Adrenal gland (tissue), 9 donors: ENCODE measurements at regions not wholly inside any gene's neighbourhood (a gene's known extent, or its start where the extent isn't known, plus 50 kb on each side); places are given as distances from the start of the nearest gene placed in this dataset.

Source experiments
- DNase-seq, 7 donors: peaks; one replicate each; pipeline ENCODE4 v3.0.0-alpha.2; 2019 to 2020
- H3K27ac ChIP-seq, 5 donors: fragments of 200-600 bp; sonication (generic) in 4 of 5; 1 replicate in 3 of 5; 2 replicates in 2 of 5; pipeline versions ENCODE4 v1.5.1 to v1.8.0; 2016 to 2020; ENCODE audit warnings: mild to moderate bottlenecking in 1 of 5
- H3K27me3 ChIP-seq: fragments of 200-600 bp; 2 replicates; pipeline ENCODE4 v1.8.0; 2021
- H3K36me3 ChIP-seq, 2 donors: fragments of 200-600 bp; replicated peaks in 1 of 2; 1 replicate in 1 of 2; 2 replicates in 1 of 2; pipeline versions ENCODE4 v1.5.1 to v1.8.0; 2018 to 2022
- H3K4me1 ChIP-seq, 2 donors: fragments of 200-600 bp; replicated peaks in 1 of 2; 1 replicate in 1 of 2; 2 replicates in 1 of 2; pipeline versions ENCODE4 v1.5.1 to v1.8.0; 2018 to 2021
- H3K4me3 ChIP-seq, 4 donors: fragments of 200-600 bp; sonication (generic) in 3 of 4; one replicate each; pipeline ENCODE4 v1.5.1; 2016 to 2018
- H3K9me3 ChIP-seq, 3 donors: fragments of 200-600 bp; sonication (generic) in 1 of 3; replicated peaks in 1 of 3; 1 replicate in 2 of 3; 2 replicates in 1 of 3; pipeline versions ENCODE4 v1.5.1 to v1.8.0; 2016 to 2021
- POLR2A ChIP-seq, 2 donors: fragments of 450-650 bp; IDR thresholded peaks; one replicate each; pipeline ENCODE4 v1.6.1; 2017; ENCODE audit warnings: antibody characterized with exemption in 2 of 2, mild to moderate bottlenecking in 2 of 2, moderate library complexity in 1 of 2
- WGBS, 4 donors: extraction: QIAGEN DNeasy Blood & Tissue Kit in 2 of 4; methylation state at CpG; one replicate each; pipeline versions ENCODE4 v1.1.5 to v1.1.7; 2013 to 2017; 5-methylcytosine and 5-hydroxymethylcytosine counted together
- intact Hi-C, 2 donors: fragments of 100-400 bp; cut with DNase I; formaldehyde crosslinking; loops; one replicate each; pipeline versions ENCODE4 v1.14.1 to v1.15.0; 2022 to 2023
- TF ChIP-seq, protein P1 (sequence below), 6 experiments: fragments of 450-650 bp in 4 of 6; fragments of 200-600 bp in 2 of 6; sonication (generic) in 1 of 6; IDR thresholded peaks; 1 replicate in 5 of 6; 2 replicates in 1 of 6; pipeline versions ENCODE4 v1.5.1 to v1.8.0; 2016 to 2021; ENCODE audit warnings: antibody characterized with exemption in 6 of 6, mild to moderate bottlenecking in 2 of 6, moderate library complexity in 1 of 6
- donor health status: healthy with polysubstance abuse.
- donor health status: Bipolar disorder and iron deficiency.
- donor health status: DM: yes; HTN: yes; CAD: no.
- donor health status: DM: no; HTN: no; CAD: no.
- donor health status: DM: no; HTN: no; CAD: no.

DNA sequence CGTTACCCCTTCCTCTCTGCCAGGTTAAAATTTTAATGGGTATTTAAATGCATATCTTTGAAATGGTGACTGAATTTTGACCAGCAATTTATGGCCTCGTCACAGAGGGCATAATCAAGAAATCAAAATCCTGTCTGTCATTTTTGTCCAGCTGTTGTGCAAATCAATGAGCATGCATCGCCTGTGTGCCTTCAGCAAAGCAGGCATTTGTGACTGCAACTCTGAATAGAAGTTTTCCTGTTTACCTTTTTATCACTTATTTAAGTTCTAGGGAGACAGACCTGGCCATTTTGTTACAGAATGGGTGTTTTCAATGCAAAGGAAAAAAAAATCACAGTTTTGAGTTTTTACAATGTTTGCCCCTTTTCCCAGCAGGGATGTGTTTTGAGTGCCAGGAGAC is 107.4 kb downstream of the PPM1A start:
- no peak overlapping the region for H3K4me3 ChIP-seq
- H3K4me1 ChIP-seq: no peaks in the 10 kb centered on the region
- no peak for TF ChIP-seq POLR2A (IDR thresholded peaks at IDR 0.05)
- TF ChIP-seq, protein P1, sequence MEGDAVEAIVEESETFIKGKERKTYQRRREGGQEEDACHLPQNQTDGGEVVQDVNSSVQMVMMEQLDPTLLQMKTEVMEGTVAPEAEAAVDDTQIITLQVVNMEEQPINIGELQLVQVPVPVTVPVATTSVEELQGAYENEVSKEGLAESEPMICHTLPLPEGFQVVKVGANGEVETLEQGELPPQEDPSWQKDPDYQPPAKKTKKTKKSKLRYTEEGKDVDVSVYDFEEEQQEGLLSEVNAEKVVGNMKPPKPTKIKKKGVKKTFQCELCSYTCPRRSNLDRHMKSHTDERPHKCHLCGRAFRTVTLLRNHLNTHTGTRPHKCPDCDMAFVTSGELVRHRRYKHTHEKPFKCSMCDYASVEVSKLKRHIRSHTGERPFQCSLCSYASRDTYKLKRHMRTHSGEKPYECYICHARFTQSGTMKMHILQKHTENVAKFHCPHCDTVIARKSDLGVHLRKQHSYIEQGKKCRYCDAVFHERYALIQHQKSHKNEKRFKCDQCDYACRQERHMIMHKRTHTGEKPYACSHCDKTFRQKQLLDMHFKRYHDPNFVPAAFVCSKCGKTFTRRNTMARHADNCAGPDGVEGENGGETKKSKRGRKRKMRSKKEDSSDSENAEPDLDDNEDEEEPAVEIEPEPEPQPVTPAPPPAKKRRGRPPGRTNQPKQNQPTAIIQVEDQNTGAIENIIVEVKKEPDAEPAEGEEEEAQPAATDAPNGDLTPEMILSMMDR (IDR thresholded peaks at IDR 0.05): no peak
- no peak for DNase-seq
- H3K9me3 ChIP-seq: no peaks in the 10 kb centered on the region
- intact Hi-C loops: no loop called here
- 70 to 79% (median 76%) methylated on average over 3 of the region's 3 CpGs for WGBS, 4 donors
- no peaks in the 10 kb centered on the region for H3K36me3 ChIP-seq
- H3K27me3 ChIP-seq: no peaks in the 10 kb centered on the region
- H3K27ac ChIP-seq: no peak overlapping the region

DNA sequence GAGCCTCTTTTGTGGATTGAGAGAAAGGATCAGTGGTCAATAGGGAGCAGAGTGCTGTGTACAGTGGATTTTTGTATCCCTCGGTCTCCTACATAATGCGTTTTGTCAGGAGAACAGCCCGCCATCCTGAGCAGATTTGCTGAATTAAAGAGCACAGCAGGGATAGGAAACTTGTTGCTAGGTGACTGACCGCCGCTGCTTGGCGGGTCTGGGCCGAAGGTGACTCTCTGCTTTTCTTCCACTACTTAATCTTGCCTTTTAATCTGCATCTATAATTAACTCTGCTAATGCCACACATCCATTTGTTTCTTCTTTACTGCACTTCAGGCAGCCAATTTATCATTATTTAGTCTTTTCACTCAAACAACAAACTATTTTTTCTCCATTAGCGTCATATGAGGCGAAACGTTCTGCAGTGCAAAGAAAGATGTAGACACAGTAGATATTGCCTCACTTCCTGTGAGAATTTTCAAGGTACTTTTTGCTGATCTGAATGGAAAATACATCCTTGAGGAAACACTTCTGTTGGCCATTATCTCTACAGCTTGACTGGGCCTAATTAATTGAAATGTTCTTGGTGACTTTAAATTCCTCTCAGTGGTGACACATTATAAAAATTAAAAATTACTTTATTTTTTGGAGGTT is 108.0 kb downstream of the PPM1A start:
- TF ChIP-seq, protein P1 (IDR thresholded peaks at IDR 0.05): no peak
- TF ChIP-seq POLR2A (IDR thresholded peaks at IDR 0.05): no peak
- intact Hi-C loops: no loop called here
- WGBS, 4 donors: 64 to 77% (median 70%) methylated on average over 10 of the region's 10 CpGs
- H3K4me1 ChIP-seq: no peaks in the 10 kb centered on the region
- no peak overlapping the region for H3K27ac ChIP-seq
- peak in 1 of 7 donors; percentile 79 for DNase-seq
- H3K4me3 ChIP-seq: no peak overlapping the region
- no peaks in the 10 kb centered on the region for H3K9me3 ChIP-seq
- H3K36me3 ChIP-seq: no peaks in the 10 kb centered on the region
- H3K27me3 ChIP-seq: no peaks in the 10 kb centered on the region

DNA sequence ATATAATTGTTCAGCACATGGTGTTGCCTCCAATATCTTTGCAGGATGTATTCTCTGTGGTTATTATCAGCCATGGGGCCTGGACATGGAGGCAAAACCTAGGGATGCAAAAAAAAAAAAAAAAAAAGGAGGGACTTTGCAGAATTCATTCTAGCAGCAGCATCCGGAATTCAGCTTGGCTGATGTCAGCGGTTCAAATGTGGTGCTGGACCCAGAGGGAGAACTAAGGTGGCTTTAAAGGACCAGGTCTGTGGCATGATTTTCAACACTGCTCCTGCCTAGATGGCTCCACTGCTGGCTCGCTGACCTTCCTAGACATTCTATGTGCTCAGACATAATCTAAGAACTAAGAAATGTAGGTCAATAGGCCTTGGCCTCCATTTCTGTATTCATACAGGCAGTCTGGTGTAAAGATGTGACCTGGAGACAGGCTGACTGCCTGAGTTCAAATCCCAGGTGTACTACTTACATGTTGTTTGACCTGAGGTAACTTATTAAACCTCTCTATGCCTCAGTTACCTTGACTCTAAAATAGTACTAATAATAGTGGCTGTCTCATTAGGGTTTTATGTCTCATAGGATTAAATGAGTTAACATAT is 108.6 kb downstream of the PPM1A start:
- Histone ChIP-seq H3K27me3 (no peaks in the 10 kb centered on the region), H3K27ac (no peak overlapping the region), H3K36me3 (no peaks in the 10 kb centered on the region), H3K4me1 (no peaks in the 10 kb centered on the region), H3K4me3 (no peak overlapping the region), H3K9me3 (no peaks in the 10 kb centered on the region)
- TF ChIP-seq POLR2A (IDR thresholded peaks at IDR 0.05): no peak
- TF ChIP-seq, protein P1 (IDR thresholded peaks at IDR 0.05): no peak
- DNase-seq: peak in 1 of 7 donors; percentile 51
- 81 to 86% (median 83%) methylated on average over 3 of the region's 3 CpGs for WGBS, 4 donors
- intact Hi-C loops: no loop called here

DNA sequence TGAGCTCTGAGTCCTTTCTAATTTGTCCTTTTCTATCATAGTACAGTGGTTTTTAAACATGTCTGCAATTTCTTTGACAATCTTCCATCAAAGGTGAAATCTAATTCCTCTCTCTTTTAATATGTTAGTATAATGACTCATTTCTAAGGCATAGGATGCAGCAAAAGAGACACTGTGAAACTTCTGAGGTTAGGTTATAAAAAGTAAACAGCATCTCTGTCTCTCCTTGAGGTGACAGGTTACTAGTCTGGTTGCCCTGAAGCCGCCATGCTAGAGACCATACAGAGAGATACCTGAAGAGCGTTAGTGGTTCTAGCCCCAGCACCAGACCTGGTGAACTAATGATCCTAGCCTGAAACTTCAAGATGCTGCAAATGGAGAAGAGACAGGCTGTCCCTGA is 114.3 kb downstream of the PPM1A start:
- H3K4me1 ChIP-seq: no peaks in the 10 kb centered on the region
- WGBS, 4 donors: 78 to 97% (median 89%) methylated on average over 2 of the region's 2 CpGs
- DNase-seq: no peak
- intact Hi-C loops: no loop called here
- no peak for TF ChIP-seq POLR2A (IDR thresholded peaks at IDR 0.05)
- TF ChIP-seq, protein P1 (IDR thresholded peaks at IDR 0.05): no peak
- H3K36me3 ChIP-seq: no peaks in the 10 kb centered on the region
- no peak overlapping the region for H3K4me3 ChIP-seq
- no peaks in the 10 kb centered on the region for H3K27me3 ChIP-seq
- H3K9me3 ChIP-seq: no peaks in the 10 kb centered on the region
- no peak overlapping the region for H3K27ac ChIP-seq
